ENCODE measurements at regions not wholly inside any gene's neighbourhood (a gene's known extent, or its start where the extent isn't known, plus 50 kb on each side); places are given as distances from the start of the nearest gene placed in this dataset.

DNA sequence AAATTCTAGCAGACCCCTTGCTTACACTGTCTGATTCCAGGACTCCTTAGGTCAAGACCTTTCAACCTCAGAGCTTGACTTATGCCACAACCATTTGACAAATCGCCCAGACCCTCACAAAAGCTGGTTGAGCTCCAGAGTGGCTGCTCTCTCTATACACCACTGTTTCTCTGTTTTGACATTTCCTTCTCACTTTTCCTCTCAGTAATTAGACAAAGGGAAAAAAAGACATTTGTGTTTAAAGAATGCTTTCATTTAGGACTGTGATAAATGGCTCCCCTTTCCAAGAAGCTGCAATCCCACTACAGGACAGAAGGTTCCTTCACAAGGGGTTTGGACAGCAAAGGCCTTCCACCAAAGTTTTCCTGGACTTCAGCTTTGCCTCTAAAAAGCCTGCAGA, 601.3 kb downstream of the NR2F1-AS1 start:
- no peak for TF ChIP-seq POLR2A (IDR thresholded peaks at IDR 0.05; ENCODE audit: low read length)
- no peak for TF ChIP-seq GATA1 (IDR thresholded peaks at IDR 0.05; ENCODE audit: low read depth, low read length)
